Right lobe of liver (tissue), 4 donors: ENCODE measurements at regions not wholly inside any gene's neighbourhood (a gene's known extent, or its start where the extent isn't known, plus 50 kb on each side); places are given as distances from the start of the nearest gene placed in this dataset.
"Not testable (repeated sequence)": the region's sequence is repeated elsewhere in the genome, so short reads cannot be mapped to it uniquely, and the experiment has no call there.

Experiments
- CTCF ChIP-seq, 4 donors: fragments of 200-600 bp in 3 of 4; fragments of 450-650 bp in 1 of 4; IDR thresholded peaks; one replicate each; pipeline versions ENCODE4 v1.5.1 to v1.8.0; 2016 to 2022; ENCODE audit warnings: antibody characterized with exemption in 4 of 4, mild to moderate bottlenecking in 2 of 4
- POLR2A ChIP-seq: fragments of 450-650 bp; IDR thresholded peaks from one replicate; pipeline ENCODE4 v1.6.1; 2017; ENCODE audit warnings: antibody characterized with exemption, mild to moderate bottlenecking
- donor health status: DM: no; HTN: no; CAD: no.
- donor health status: DM: no; HTN: no; CAD: no.
- donor health status: DM: no; HTN: yes; CAD: no.

GRCh38 chr16:29334776-29335548 lies 71.5 kb downstream of the NPIPB11 start:
- TF ChIP-seq CTCF (IDR thresholded peaks at IDR 0.05); POLR2A: not testable (repeated sequence)
